OCI-LY1 (cell line): ENCODE measurements at regions not wholly inside any gene's neighbourhood (a gene's known extent, or its start where the extent isn't known, plus 50 kb on each side); places are given as distances from the start of the nearest gene placed in this dataset.

Source experiments
- H2AFZ ChIP-seq: fragments of 200-600 bp; sonication (generic), shearing (Covaris generic); 2 replicates; pipeline ENCODE4 v1.6.0; 2014; ENCODE audit warnings: antibody characterized with exemption, mild to moderate bottlenecking, low read length
- H3F3A ChIP-seq: fragments of 200-600 bp; sonication (generic), shearing (Covaris generic); 2 replicates; pipeline ENCODE4 v1.6.0; 2014; ENCODE audit warnings: mild to moderate bottlenecking, antibody characterized with exemption, low read length, moderate library complexity; ENCODE audit not compliant: insufficient read depth
- H3K27ac ChIP-seq: fragments of 200-600 bp; sonication (generic); 2 replicates; pipeline ENCODE4 v1.5.1; 2014; ENCODE audit warnings: low read length, mixed run types, mild to moderate bottlenecking, low read depth; ENCODE audit not compliant: poor library complexity, severe bottlenecking
- H3K27me3 ChIP-seq: fragments of 200-600 bp; sonication (generic); 2 replicates; pipeline ENCODE4 v1.6.0; 2014; ENCODE audit warnings: antibody characterized with exemption, mild to moderate bottlenecking, low read length, moderate library complexity; ENCODE audit not compliant: insufficient read depth
- H3K36me3 ChIP-seq: fragments of 200-600 bp; sonication (generic); 2 replicates; pipeline ENCODE4 v1.6.1; 2014; ENCODE audit warnings: mild to moderate bottlenecking, antibody characterized with exemption, low read length, moderate library complexity, mixed read lengths; ENCODE audit not compliant: insufficient read depth
- H3K4me1 ChIP-seq: fragments of 200-600 bp; sonication (generic); 2 replicates; pipeline ENCODE4 v1.5.1; 2014; ENCODE audit warnings: mild to moderate bottlenecking, low read length, moderate library complexity; ENCODE audit not compliant: insufficient read depth, severe bottlenecking
- H3K4me2 ChIP-seq: fragments of 200-600 bp; sonication (generic), shearing (Covaris generic); 2 replicates; pipeline ENCODE4 v1.6.1; 2014; ENCODE audit warnings: low read length
- H3K4me3 ChIP-seq: fragments of 200-600 bp; sonication (generic); 2 replicates; pipeline ENCODE4 v1.5.1; 2014; ENCODE audit warnings: low read length, low read depth, mild to moderate bottlenecking, mixed read lengths; ENCODE audit not compliant: poor library complexity, severe bottlenecking
- H3K79me2 ChIP-seq: fragments of 200-600 bp; shearing (Covaris generic); 2 replicates; pipeline ENCODE4 v1.6.1; 2016; ENCODE audit warnings: mixed run types, low read length, mixed read lengths; ENCODE audit not compliant: insufficient read depth
- H3K9ac ChIP-seq: fragments of 200-600 bp; sonication (generic), shearing (Covaris generic); 2 replicates; pipeline ENCODE4 v1.6.1; 2014; ENCODE audit warnings: mild to moderate bottlenecking, low read length, mixed read lengths
- H3K9me2 ChIP-seq: fragments of 200-600 bp; sonication (generic), shearing (Covaris generic); 2 replicates; pipeline ENCODE4 v1.6.1; 2014; ENCODE audit warnings: low read depth, mild to moderate bottlenecking, low read length, mixed read lengths
- H3K9me3 ChIP-seq: fragments of 200-600 bp; shearing (Covaris generic); 2 replicates; pipeline ENCODE4 v1.6.1; 2014; ENCODE audit warnings: low read length, mixed read lengths
- H4K20me1 ChIP-seq: fragments of 200-600 bp; sonication (generic), shearing (Covaris generic); 2 replicates; pipeline ENCODE4 v1.6.0; 2016; ENCODE audit warnings: mild to moderate bottlenecking, low read length; ENCODE audit not compliant: insufficient read depth
- CTCF ChIP-seq: fragments of 200-600 bp; sonication (generic), shearing (Covaris generic); IDR thresholded peaks from 2 replicates; pipeline ENCODE4 v1.5.1; 2017; ENCODE audit warnings: mild to moderate bottlenecking, antibody characterized with exemption, low read length, moderate library complexity, mixed read lengths
- EZH2 ChIP-seq: fragments of 200-600 bp; sonication (generic), shearing (Covaris generic); IDR thresholded peaks from 2 replicates; pipeline ENCODE4 v1.8.0; 2017; ENCODE audit warnings: borderline replicate concordance, mixed run types, mild to moderate bottlenecking, antibody characterized with exemption, low read length, moderate library complexity, mixed read lengths

GRCh38 chr2:176407706-176408105 is 138.5 kb downstream of the MTX2 start:
- no peaks in the 10 kb centered on the region for H3K36me3 ChIP-seq

GRCh38 chr2:176409671-176410070 is 140.4 kb downstream of the MTX2 start:
- no peak overlapping the region for H2AFZ ChIP-seq
- TF ChIP-seq CTCF (no peak), EZH2 (no peak)

More at GRCh38 chr2:176407706-176408105, 138.5 kb downstream of the MTX2 start:
- TF ChIP-seq EZH2: no peak
- TF ChIP-seq CTCF: no peak
- Histone ChIP-seq H2AFZ (no peak overlapping the region), H3K9me2 (no peaks in the 10 kb centered on the region), H3K27ac (no peak overlapping the region), H3K9me3 (no peaks in the 10 kb centered on the region), H3K27me3 (no peaks in the 10 kb centered on the region), H3K4me1 (no peaks in the 10 kb centered on the region), H4K20me1 (no peaks in the 10 kb centered on the region), H3F3A (no peaks in the 10 kb centered on the region), H3K79me2 (no peaks in the 10 kb centered on the region), H3K4me3 (no peak overlapping the region), H3K4me2 (no peak overlapping the region), H3K9ac (no peak overlapping the region)

GRCh38 chr2:176412136-176412535 is 142.9 kb downstream of the MTX2 start:
- Histone ChIP-seq H3K9me3 (no peaks in the 10 kb centered on the region), H3K9ac (no peak overlapping the region), H3K27me3 (no peaks in the 10 kb centered on the region), H3K36me3 (no peaks in the 10 kb centered on the region), H3K79me2 (no peaks in the 10 kb centered on the region), H2AFZ (no peak overlapping the region), H4K20me1 (no peaks in the 10 kb centered on the region), H3K4me2 (no peak overlapping the region), H3K4me1 (no peaks in the 10 kb centered on the region), H3F3A (no peaks in the 10 kb centered on the region), H3K27ac (no peak overlapping the region), H3K9me2 (no peaks in the 10 kb centered on the region), H3K4me3 (no peak overlapping the region)
- TF ChIP-seq CTCF (no peak), EZH2 (no peak)

More at GRCh38 chr2:176409671-176410070, 140.4 kb downstream of the MTX2 start:
- Histone ChIP-seq H3K79me2 (no peaks in the 10 kb centered on the region), H3K9ac (no peak overlapping the region), H3K9me3 (no peaks in the 10 kb centered on the region), H3K4me3 (no peak overlapping the region), H3K9me2 (no peaks in the 10 kb centered on the region), H3K4me2 (no peak overlapping the region), H3K36me3 (no peaks in the 10 kb centered on the region), H3F3A (no peaks in the 10 kb centered on the region), H3K27me3 (no peaks in the 10 kb centered on the region), H3K4me1 (no peaks in the 10 kb centered on the region), H3K27ac (no peak overlapping the region), H4K20me1 (no peaks in the 10 kb centered on the region)
